Heart right ventricle (tissue), 16 donors: ENCODE measurements at regions not wholly inside any gene's neighbourhood (a gene's known extent, or its start where the extent isn't known, plus 50 kb on each side); places are given as distances from the start of the nearest gene placed in this dataset.
A peak's percentile ranks its signal among the peaks of the same experiment; 100 is the strongest.

Experiments used
- ATAC-seq, 8 donors: fragments of 200-7000 bp; cut with Tn5 transposase; one replicate each; pipeline ENCODE4 v1.9.1; 2020; ENCODE audit warnings: mild to moderate bottlenecking in 8 of 8, moderate library complexity in 8 of 8, moderate number of reproducible peaks in 1 of 8
- DNase-seq, 2 donors: peaks; one replicate each; pipeline ENCODE4 v3.0.0-alpha.2; 2020
- H3K27ac ChIP-seq, 10 donors: fragments of 200-600 bp; sonication (generic) in 2 of 10; one replicate each; pipeline versions ENCODE4 v1.5.0 to v1.8.0; 2020 to 2022; ENCODE audit warnings: mild to moderate bottlenecking in 3 of 10
- H3K27me3 ChIP-seq, 7 donors: fragments of 200-600 bp; one replicate each; pipeline ENCODE4 v1.8.0; 2021 to 2022; ENCODE audit warnings: mild to moderate bottlenecking in 2 of 7
- H3K36me3 ChIP-seq, 9 donors: fragments of 200-600 bp; sonication (generic) in 1 of 9; one replicate each; pipeline versions ENCODE4 v1.5.0 to v1.8.0; 2020 to 2022; ENCODE audit warnings: mild to moderate bottlenecking in 2 of 9
- H3K4me1 ChIP-seq, 9 donors: fragments of 200-600 bp; sonication (generic) in 1 of 9; one replicate each; pipeline versions ENCODE4 v1.5.0 to v1.8.0; 2020 to 2022; ENCODE audit warnings: mild to moderate bottlenecking in 4 of 9
- H3K4me3 ChIP-seq, 10 donors: fragments of 200-600 bp; sonication (generic) in 2 of 10; one replicate each; pipeline versions ENCODE4 v1.5.0 to v1.8.0; 2020 to 2022; ENCODE audit warnings: mild to moderate bottlenecking in 7 of 10, moderate library complexity in 2 of 10
- H3K9me3 ChIP-seq, 11 donors: fragments of 200-600 bp in 10 of 11; sonication (generic) in 2 of 11; one replicate each; pipeline versions ENCODE4 v1.5.0 to v1.8.0; 2013 to 2022; ENCODE audit warnings: mild to moderate bottlenecking in 2 of 11, control low read depth in 1 of 11, moderate library complexity in 1 of 11
- CTCF ChIP-seq, 9 donors: fragments of 200-600 bp; sonication (generic) in 2 of 9; IDR thresholded peaks; one replicate each; pipeline versions ENCODE4 v1.5.0 to v1.8.0; 2021 to 2022; ENCODE audit warnings: antibody characterized with exemption in 9 of 9, mild to moderate bottlenecking in 5 of 9, moderate library complexity in 1 of 9
- WGBS, 2 donors: extraction: QIAGEN DNeasy Blood & Tissue Kit; methylation state at CpG; one replicate each; pipeline ENCODE4 v1.1.7; 2013; ENCODE audit warnings: inconsistent platforms in 1 of 2; 5-methylcytosine and 5-hydroxymethylcytosine counted together
- intact Hi-C, 10 donors: fragments of 100-400 bp; cut with DNase I; formaldehyde crosslinking; loops; one replicate each; pipeline versions ENCODE4 v1.11.1 to v1.14.2; 2022
- donor health status: Arrhythmogenic right ventricular cardiomyopathy.
- donor health status: ischemic (EF 13 %, LVEDD 7.1; RV severe dilation, severe dysfunction).
- donor health status: healthy with polysubstance abuse.
- donor health status: DM: no; HTN: yes; CAD: no.
- donor health status: DM: no; HTN: no; CAD: no.
- donor health status: ischemic (EF 25% LVEDD 6.9; RV normal size, moderate dysfunction).
- donor health status: ischemic (EF 25% LVEDD 5.7; RV mildly dilated, moderate dysfunction).
- donor health status: healthy.
- donor health status: DM: yes; HTN: yes; CAD: no.
- donor health status: Ischemic cardiomyopathy.
- donor health status: ischemic (EF 35%, LVEDD 5.7; RV mildly dilated, moderate dysfunction).
- donor health status: nonischemic (EF 11% LVEDD 7.7; RV severe dilation, severe dysfunction).
- donor health status: DM: yes; HTN: yes; CAD: no.
- donor health status: PGD.
- donor health status: ischemic (EF 29% LVEDD 5.4; RV normal size, mild dysfunction).
- donor health status: nonischemic (EF 23%, LVEDD 6.1; RV moderate dilation, normal function).

DNA sequence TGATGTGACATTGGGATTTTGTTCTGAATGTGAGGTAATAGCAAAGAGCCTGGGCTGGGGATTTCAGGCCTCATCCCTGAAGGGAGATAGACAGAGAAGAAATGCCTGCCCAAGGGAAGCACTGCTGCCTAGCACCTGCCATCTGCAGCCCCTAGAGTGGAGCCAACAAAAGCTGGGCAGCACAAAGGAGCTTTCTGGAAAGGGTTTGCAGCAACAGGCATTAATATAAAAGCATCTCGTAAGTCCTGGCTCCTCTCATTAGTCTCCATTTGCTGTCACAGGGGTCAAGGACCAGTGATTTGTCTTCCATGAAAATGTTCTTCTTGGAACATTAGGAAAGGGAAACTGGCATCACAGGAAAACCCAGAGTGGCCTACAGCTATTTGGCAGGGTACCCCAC lies 157.2 kb upstream of the SLC14A2 start:
- Histone ChIP-seq H3K27ac (no peak overlapping the region), H3K9me3 (peaks cover 0 to 7% (median 0%) of the 10 kb centered on the region in 11 donors), H3K36me3 (no peaks in the 10 kb centered on the region), H3K4me1 (peaks cover 0 to 10% (median 5%) of the 10 kb centered on the region in 9 donors), H3K27me3 (peaks cover 0 to 3% (median 0%) of the 10 kb centered on the region in 7 donors), H3K4me3 (no peak overlapping the region)
- ATAC-seq (no peak), DNase-seq (no peak)
- TF ChIP-seq CTCF (IDR thresholded peaks at IDR 0.05): no peak
- intact Hi-C loops: loop anchor here in 1 of 10 donors (10.0 kb wide), 1 partner anchor 57 kb away; no protein-coding TSS in a partner anchor
- 86 to 89% methylated on average over 1 of the region's 1 CpG for WGBS, 2 donors

DNA sequence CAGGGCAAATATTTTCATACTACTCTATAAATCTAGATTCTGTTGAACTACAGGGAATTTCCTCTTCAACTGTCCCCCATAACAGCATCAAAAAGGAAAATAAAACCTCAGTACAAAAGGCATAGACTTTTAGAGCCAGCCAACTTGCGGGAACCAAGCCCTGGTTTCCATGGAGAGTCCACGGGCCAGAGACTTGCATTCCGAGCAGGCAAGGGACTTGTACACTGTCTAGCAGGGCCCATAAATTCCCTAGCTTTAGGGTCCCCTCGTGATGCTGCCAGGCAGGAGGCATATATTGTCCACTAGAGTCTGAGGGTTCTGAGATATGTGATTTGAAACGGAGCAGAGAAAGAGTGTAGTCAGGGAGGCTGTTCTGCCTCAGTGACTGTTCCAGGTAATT lies 153.1 kb upstream of the SLC14A2 start:
- no peak for DNase-seq
- 86 to 91% methylated on average over 5 of the region's 5 CpGs for WGBS, 2 donors
- Histone ChIP-seq H3K27me3 (peaks cover 0 to 3% (median 0%) of the 10 kb centered on the region in 7 donors), H3K4me3 (no peak overlapping the region), H3K36me3 (no peaks in the 10 kb centered on the region), H3K4me1 (peaks cover 0 to 1% (median 0%) of the 10 kb centered on the region in 9 donors), H3K27ac (no peak overlapping the region), H3K9me3 (no peaks in the 10 kb centered on the region)
- ATAC-seq: no peak
- no peak for TF ChIP-seq CTCF (IDR thresholded peaks at IDR 0.05)
- intact Hi-C loops: no loop called here

DNA sequence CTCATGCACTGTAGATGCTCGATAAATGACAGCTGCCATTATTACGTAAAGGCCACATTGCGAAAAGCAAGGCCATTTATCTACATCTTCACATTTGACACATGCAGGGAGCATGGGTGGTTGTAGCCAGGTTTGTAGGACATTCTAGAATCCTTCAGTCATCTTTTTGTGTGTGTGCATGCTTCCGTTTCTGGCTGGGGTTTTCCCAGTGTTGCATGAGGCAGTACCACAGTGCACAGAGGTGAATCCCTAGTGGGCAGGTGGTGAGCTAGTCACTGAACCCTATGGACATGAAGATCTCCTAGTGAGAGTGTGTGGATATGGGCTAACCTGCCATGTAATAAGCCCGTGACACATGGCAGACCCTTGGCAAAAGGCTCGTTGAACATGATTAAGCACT lies 151.8 kb upstream of the SLC14A2 start:
- Histone ChIP-seq H3K27ac (no peak overlapping the region), H3K4me1 (peaks cover 0 to 14% (median 4%) of the 10 kb centered on the region in 9 donors), H3K9me3 (no peaks in the 10 kb centered on the region), H3K4me3 (no peak overlapping the region), H3K27me3 (peaks cover 0 to 3% (median 0%) of the 10 kb centered on the region in 7 donors), H3K36me3 (no peaks in the 10 kb centered on the region)
- ATAC-seq (no peak), DNase-seq (no peak)
- TF ChIP-seq CTCF (IDR thresholded peaks at IDR 0.05): no peak
- intact Hi-C loops: no loop called here
- WGBS, 2 donors: 89 to 93% methylated on average over 6 of the region's 6 CpGs

GRCh38 chr18:45464619-45465018 lies 150.7 kb upstream of the SLC14A2 start:
- H3K27me3 ChIP-seq: peaks cover 0 to 3% (median 0%) of the 10 kb centered on the region in 7 donors
- no peak overlapping the region for H3K27ac ChIP-seq
- intact Hi-C loops: no loop called here
- H3K4me3 ChIP-seq: no peak overlapping the region
- H3K36me3 ChIP-seq: no peaks in the 10 kb centered on the region
- peak in 4 of 8 donors; percentile 30 to 59 (median 46) for ATAC-seq
- DNase-seq: peak; percentile 21 to 28
- H3K4me1 ChIP-seq: peaks cover 0 to 14% (median 4%) of the 10 kb centered on the region in 9 donors
- 37 to 38% methylated on average over 8 of the region's 8 CpGs for WGBS, 2 donors
- no peak for TF ChIP-seq CTCF (IDR thresholded peaks at IDR 0.05)
- H3K9me3 ChIP-seq: no peaks in the 10 kb centered on the region
